ENCODE measurements at regions not wholly inside any gene's neighbourhood (a gene's known extent, or its start where the extent isn't known, plus 50 kb on each side); places are given as distances from the start of the nearest gene placed in this dataset.

- no peak for TF ChIP-seq CTCF (IDR thresholded peaks at IDR 0.05)
- no peak for TF ChIP-seq POLR2A (IDR thresholded peaks at IDR 0.05)
Observed at GRCh38 chr6:119565893-119566292, 216.3 kb upstream of the MAN1A1 start.

All from body of pancreas (tissue), 4 donors.